SK-N-SH (cell line): ENCODE measurements at regions not wholly inside any gene's neighbourhood (a gene's known extent, or its start where the extent isn't known, plus 50 kb on each side); places are given as distances from the start of the nearest gene placed in this dataset.

Source experiments
- CTCF ChIA-PET: fragments of 300-600, 350-600 bp; formaldehyde crosslinking; extraction: SDS; loops from one replicate; lab custom pipeline; 2021; lab: Yijun Ruan, JAX
- POLR2A ChIA-PET: fragments of 350-600 bp; sonication (Branson Sonifier 250); formaldehyde crosslinking; extraction: SDS; loops from one replicate; lab custom pipeline; 2020; ENCODE audit warnings: antibody characterized with exemption, inconsistent platforms; lab: Yijun Ruan, JAX
- DNase-seq: peaks from one replicate; pipeline ENCODE4 v3.0.0; 2012
- H2AFZ ChIP-seq: fragments of 200-600 bp; sonication (generic); 2 replicates; pipeline ENCODE4 v1.8.1; 2016; ENCODE audit warnings: antibody characterized with exemption, mild to moderate bottlenecking, low read depth
- H3F3A ChIP-seq: fragments of 200-600 bp; sonication (generic); replicated peaks from 2 replicates; pipeline ENCODE3; 2016; ENCODE audit warnings: antibody characterized with exemption, mild to moderate bottlenecking; ENCODE audit not compliant: insufficient read depth
- H3K27ac ChIP-seq, 2 experiments: fragments of 200-500 bp in 1 of 2; fragments of 200-600 bp in 1 of 2; sonication (Bioruptor generic) in 1 of 2; sonication (generic), shearing (Covaris generic) in 1 of 2; 2 replicates each; pipeline versions ENCODE4 v1.5.1 to v1.6.1; 2014 to 2016; ENCODE audit warnings: low read depth in 2 of 2, inconsistent platforms in 1 of 2, low read length in 1 of 2, mild to moderate bottlenecking in 1 of 2, mixed read lengths in 1 of 2
- H3K27me3 ChIP-seq: fragments of 200-600 bp; sonication (generic), shearing (Covaris generic); 2 replicates; pipeline ENCODE4 v1.6.1; 2016; ENCODE audit warnings: mixed run types; ENCODE audit not compliant: insufficient read depth
- H3K36me3 ChIP-seq, 2 experiments: fragments of 200-500 bp in 1 of 2; fragments of 200-600 bp in 1 of 2; sonication (Bioruptor generic) in 1 of 2; sonication (generic) in 1 of 2; replicated peaks in 1 of 2; 2 replicates each; pipeline versions ENCODE3 to v1.5.1; 2014 to 2016; ENCODE audit warnings: low read length in 1 of 2, mild to moderate bottlenecking in 1 of 2; ENCODE audit not compliant: insufficient read depth in 2 of 2, control insufficient read depth in 1 of 2
- H3K4me1 ChIP-seq, 2 experiments: fragments of 200-500 bp in 1 of 2; fragments of 200-600 bp in 1 of 2; sonication (Bioruptor generic) in 1 of 2; sonication (generic), shearing (Covaris generic) in 1 of 2; 2 replicates each; pipeline versions ENCODE4 v1.5.1 to v1.6.1; 2014 to 2016; ENCODE audit warnings: low read depth in 1 of 2, low read length in 1 of 2, mixed run types in 1 of 2; ENCODE audit not compliant: insufficient read depth in 2 of 2, control insufficient read depth in 1 of 2
- H3K4me2 ChIP-seq: fragments of 200-600 bp; sonication (generic), shearing (Covaris generic); 2 replicates; pipeline ENCODE4 v1.6.1; 2017; ENCODE audit warnings: mixed run types
- H3K4me3 ChIP-seq, 2 experiments: fragments of 200-500 bp in 1 of 2; fragments of 200-600 bp in 1 of 2; sonication (Bioruptor generic) in 1 of 2; sonication (generic), shearing (Covaris generic) in 1 of 2; 2 replicates each; pipeline versions ENCODE4 v1.5.1 to v1.8.1; 2014 to 2016; ENCODE audit warnings: low read depth in 2 of 2, inconsistent platforms in 1 of 2, low read length in 1 of 2, mild to moderate bottlenecking in 1 of 2, mixed read lengths in 1 of 2, moderate library complexity in 1 of 2
- H3K79me2 ChIP-seq: fragments of 200-600 bp; sonication (generic); 2 replicates; pipeline ENCODE4 v1.8.1; 2017; ENCODE audit warnings: mild to moderate bottlenecking; ENCODE audit not compliant: insufficient read depth
- H3K9ac ChIP-seq: fragments of 200-600 bp; sonication (generic); 2 replicates; pipeline ENCODE4 v1.6.1; 2017; ENCODE audit warnings: mixed run types
- H3K9me2 ChIP-seq: fragments of 200-600 bp; sonication (generic); 2 replicates; pipeline ENCODE4 v1.6.1; 2017; ENCODE audit warnings: mixed run types
- H3K9me3 ChIP-seq: fragments of 200-600 bp; sonication (generic); 2 replicates; pipeline ENCODE4 v1.6.1; 2017; ENCODE audit warnings: mixed run types, mild to moderate bottlenecking, moderate library complexity
- H4K20me1 ChIP-seq: fragments of 200-600 bp; sonication (generic); 2 replicates; pipeline ENCODE4 v1.6.1; 2017; ENCODE audit warnings: mild to moderate bottlenecking, mixed run types; ENCODE audit not compliant: insufficient read depth
- EP300 ChIP-seq, 2 experiments: IDR thresholded peaks; 2 replicates each; pipeline versions ENCODE4 v1.4.0 to v1.6.1; 2012; ENCODE audit warnings: borderline replicate concordance in 1 of 2, low read depth in 1 of 2, low read length in 1 of 2
- EZH2phosphoT487 ChIP-seq: fragments of 200-600 bp; sonication (generic); IDR thresholded peaks from 2 replicates; pipeline ENCODE4 v1.6.1; 2017; ENCODE audit warnings: low read depth, mixed run types, mild to moderate bottlenecking, antibody characterized with exemption, moderate library complexity, borderline replicate concordance
- FOXJ3 ChIP-seq: sonication (generic); formaldehyde crosslinking; IDR thresholded peaks from 2 replicates; pipeline ENCODE4 v1.5.1; 2020; ENCODE audit warnings: mild to moderate bottlenecking, missing genetic modification reagents
- FOXM1 ChIP-seq: IDR thresholded peaks from 2 replicates; pipeline ENCODE4 v1.4.0; 2012; ENCODE audit warnings: low read depth, mild to moderate bottlenecking
- GATA2 ChIP-seq: sonication (generic); formaldehyde crosslinking; IDR thresholded peaks from 2 replicates; pipeline ENCODE4 v1.5.0; 2020; ENCODE audit warnings: mild to moderate bottlenecking, missing genetic modification reagents
- RCOR1 ChIP-seq: fragments of 150-350 bp; IDR thresholded peaks from 2 replicates; pipeline ENCODE4 v1.6.1; 2017; ENCODE audit warnings: antibody characterized with exemption, low read length
- SIN3A ChIP-seq: IDR thresholded peaks from 2 replicates; pipeline ENCODE4 v1.6.1; 2012; ENCODE audit warnings: low read depth, mild to moderate bottlenecking, low read length, moderate library complexity, borderline replicate concordance
- TCF12 ChIP-seq: IDR thresholded peaks from 2 replicates; pipeline ENCODE4 v1.4.0; 2012
- YY1 ChIP-seq: IDR thresholded peaks from 2 replicates; pipeline ENCODE4 v1.4.0; 2012; ENCODE audit warnings: low read depth, mild to moderate bottlenecking
- ZBTB33 ChIP-seq: IDR thresholded peaks from 2 replicates; pipeline ENCODE4 v1.4.0; 2012; ENCODE audit warnings: low read depth, borderline replicate concordance
- WGBS: methylation state at CpG from one replicate; pipeline ENCODE4 v1.1.6; 2017; ENCODE audit warnings: low lambda C conversion rate; 5-methylcytosine and 5-hydroxymethylcytosine counted together
- TF ChIP-seq, protein P1 (sequence below): fragments of 200-600 bp; sonication (generic); IDR thresholded peaks from 2 replicates; pipeline ENCODE4 v1.6.1; 2017; ENCODE audit warnings: antibody characterized with exemption, mild to moderate bottlenecking, moderate library complexity
- TF ChIP-seq, protein P2 (sequence below): IDR thresholded peaks from 2 replicates; pipeline ENCODE4 v1.4.0; 2012; ENCODE audit warnings: low read depth

DNA sequence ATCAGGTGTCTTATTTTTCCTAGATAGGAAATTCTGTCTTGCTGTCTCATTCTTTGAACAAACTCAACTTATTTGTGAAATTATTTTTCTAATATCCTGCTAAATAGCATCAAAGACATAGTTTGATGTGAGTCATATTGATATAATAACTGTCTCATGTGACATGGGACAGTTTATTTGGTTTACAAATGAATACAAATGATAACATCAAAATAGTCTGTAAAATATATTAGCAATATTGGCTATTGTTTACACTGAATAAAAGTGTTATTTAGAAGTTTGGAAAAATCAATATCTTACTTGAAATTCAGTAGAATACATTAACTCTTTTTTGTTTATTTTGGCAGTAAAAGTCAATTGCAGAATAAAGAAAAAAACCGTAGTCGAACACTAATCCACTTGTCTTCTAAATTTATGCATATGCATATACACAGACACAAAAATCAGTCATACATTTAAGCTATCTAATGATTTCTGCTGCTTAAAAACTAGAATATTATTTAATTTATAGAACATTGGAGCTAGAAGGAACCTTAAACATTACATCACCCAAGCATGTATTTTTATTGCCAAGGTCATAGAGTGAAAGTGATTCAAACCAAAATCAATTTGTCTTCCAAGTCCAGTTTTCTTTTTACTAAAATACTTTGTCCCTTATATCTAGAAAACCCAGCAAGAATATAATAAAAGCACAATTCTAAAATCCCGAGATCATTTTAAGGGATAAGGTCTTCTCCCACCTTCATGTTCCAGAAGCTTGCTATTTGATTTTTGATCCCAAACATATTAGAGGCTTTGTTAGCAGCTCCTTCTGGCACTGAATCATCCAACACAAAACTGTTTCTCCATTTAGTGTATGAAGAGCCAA lies 776.5 kb upstream of the SLITRK1 start:
- Histone ChIP-seq H3K27ac (no peak overlapping the region), H3K36me3 (no peaks in the 10 kb centered on the region), H3K9me3 (no peaks in the 10 kb centered on the region), H3K9me2 (no peaks in the 10 kb centered on the region), H3K4me1 (peaks cover 0 to 6% of the 10 kb centered on the region in 2 experiments; a peak in 1 of 4 replicates), H3K9ac (no peak overlapping the region), H3K27me3 (no peaks in the 10 kb centered on the region), H3F3A (peaks cover 8% of the 10 kb centered on the region), H4K20me1 (no peaks in the 10 kb centered on the region), H3K79me2 (no peaks in the 10 kb centered on the region), H3K4me2 (no peak overlapping the region), H2AFZ (no peak overlapping the region), H3K4me3 (no peak overlapping the region)
- WGBS, result 78% methylated on average over 3 of the region's 3 CpGs
- ChIA-PET POLR2A (no interaction called here), CTCF (interaction anchor here (0.6 kb wide), 1 partner anchor 727 kb away, joined by 4 read pairs; no protein-coding TSS in a partner anchor)
- TF ChIP-seq YY1 (no peak), EP300 (IDR thresholded peaks at IDR 0.05; ENCODE audit: borderline replicate concordance in 1 of 2, low read depth in 1 of 2, low read length in 1 of 2) (no peak), FOXJ3 (CRISPR knock-in tag) (no peak), TCF12 (no peak)
- TF ChIP-seq, protein P1, sequence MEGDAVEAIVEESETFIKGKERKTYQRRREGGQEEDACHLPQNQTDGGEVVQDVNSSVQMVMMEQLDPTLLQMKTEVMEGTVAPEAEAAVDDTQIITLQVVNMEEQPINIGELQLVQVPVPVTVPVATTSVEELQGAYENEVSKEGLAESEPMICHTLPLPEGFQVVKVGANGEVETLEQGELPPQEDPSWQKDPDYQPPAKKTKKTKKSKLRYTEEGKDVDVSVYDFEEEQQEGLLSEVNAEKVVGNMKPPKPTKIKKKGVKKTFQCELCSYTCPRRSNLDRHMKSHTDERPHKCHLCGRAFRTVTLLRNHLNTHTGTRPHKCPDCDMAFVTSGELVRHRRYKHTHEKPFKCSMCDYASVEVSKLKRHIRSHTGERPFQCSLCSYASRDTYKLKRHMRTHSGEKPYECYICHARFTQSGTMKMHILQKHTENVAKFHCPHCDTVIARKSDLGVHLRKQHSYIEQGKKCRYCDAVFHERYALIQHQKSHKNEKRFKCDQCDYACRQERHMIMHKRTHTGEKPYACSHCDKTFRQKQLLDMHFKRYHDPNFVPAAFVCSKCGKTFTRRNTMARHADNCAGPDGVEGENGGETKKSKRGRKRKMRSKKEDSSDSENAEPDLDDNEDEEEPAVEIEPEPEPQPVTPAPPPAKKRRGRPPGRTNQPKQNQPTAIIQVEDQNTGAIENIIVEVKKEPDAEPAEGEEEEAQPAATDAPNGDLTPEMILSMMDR, result no peak
- DNase-seq, result no peak

- H3K9me2 ChIP-seq, result no peaks in the 10 kb centered on the region
- no peaks in the 10 kb centered on the region for H3K36me3 ChIP-seq
- H3K4me2 ChIP-seq, result no peak overlapping the region
- no peaks in the 10 kb centered on the region for H3K79me2 ChIP-seq
- no peak overlapping the region for H3K27ac ChIP-seq
- ChIA-PET POLR2A (no interaction called here), CTCF (no interaction called here)
- H3K4me3 ChIP-seq, result no peak overlapping the region
- no peak for TF ChIP-seq EZH2phosphoT487
- TF ChIP-seq FOXJ3 (CRISPR knock-in tag), result no peak
- TF ChIP-seq, protein P2, sequence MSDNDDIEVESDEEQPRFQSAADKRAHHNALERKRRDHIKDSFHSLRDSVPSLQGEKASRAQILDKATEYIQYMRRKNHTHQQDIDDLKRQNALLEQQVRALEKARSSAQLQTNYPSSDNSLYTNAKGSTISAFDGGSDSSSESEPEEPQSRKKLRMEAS, result no peak
- TF ChIP-seq SIN3A, result no peak
- no peak for TF ChIP-seq ZBTB33
- TF ChIP-seq RCOR1, result no peak
- TF ChIP-seq GATA2 (CRISPR knock-in tag), result no peak
- no peak for TF ChIP-seq FOXM1
- H3K4me1 ChIP-seq, result peaks cover 0 to 6% of the 10 kb centered on the region in 2 experiments; a peak in 1 of 4 replicates
- H3K9ac ChIP-seq, result no peak overlapping the region
- H3K9me3 ChIP-seq, result no peaks in the 10 kb centered on the region
- no peak for DNase-seq
- no peak overlapping the region for H2AFZ ChIP-seq
- H3K27me3 ChIP-seq, result no peaks in the 10 kb centered on the region
- no peaks in the 10 kb centered on the region for H4K20me1 ChIP-seq
- H3F3A ChIP-seq, result peaks cover 8% of the 10 kb centered on the region
- 33% methylated on average over 3 of the region's 3 CpGs for WGBS
Observed at GRCh38 chr13:84655677-84656076, 773.4 kb upstream of the SLITRK1 start.
